ENCODE measurements at regions not wholly inside any gene's neighbourhood (a gene's known extent, or its start where the extent isn't known, plus 50 kb on each side); places are given as distances from the start of the nearest gene placed in this dataset.
"Not testable (repeated sequence)": the region's sequence is repeated elsewhere in the genome, so short reads cannot be mapped to it uniquely, and the experiment has no call there.

- no peak for DNase-seq (ENCODE audit: extremely low read depth, low read depth, low spot score)
These were observed 123.1 kb upstream of the KCNJ6 start for GRCh38 chr21:38039369-38039768.

DNA sequence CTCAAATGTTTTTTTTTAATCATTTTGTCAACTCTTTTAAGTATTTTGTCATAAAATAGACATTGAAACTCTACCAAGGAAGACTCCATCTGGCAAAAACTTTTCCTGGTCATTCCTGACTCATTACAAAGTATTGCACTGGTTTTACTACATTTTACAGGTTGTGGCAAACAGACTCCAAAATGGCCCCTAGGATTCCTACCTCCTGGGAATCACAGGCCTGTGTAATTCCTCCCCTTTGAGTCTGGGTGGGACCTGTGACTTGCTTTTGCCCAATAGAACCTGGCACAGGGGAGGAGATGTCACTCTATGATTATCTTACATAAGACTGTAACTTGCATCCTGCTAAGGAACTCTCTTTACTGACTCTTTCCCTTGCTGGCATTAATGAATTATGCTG, 123.6 kb upstream of the KCNJ6 start:
- no peak for DNase-seq (ENCODE audit: extremely low read depth, low read depth, low spot score)

DNA sequence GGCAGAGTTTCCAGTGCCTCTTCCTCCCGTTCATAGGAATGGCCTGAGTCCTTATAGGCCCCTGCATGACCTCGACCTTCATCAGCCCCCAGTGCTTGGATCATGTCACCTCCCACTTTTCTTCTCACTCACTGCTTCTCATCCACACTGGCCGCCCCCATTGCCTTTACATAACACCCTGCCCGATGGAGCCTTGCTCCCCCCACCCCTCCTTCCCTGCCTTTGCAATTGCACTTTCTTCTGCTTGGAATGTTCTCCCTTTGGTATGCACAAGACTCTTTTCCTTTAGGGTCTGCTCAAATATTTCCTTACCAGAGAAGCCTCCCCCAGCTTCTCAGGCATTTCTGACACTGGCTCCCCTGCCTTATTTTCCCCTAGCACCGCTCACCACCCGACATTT, 125.2 kb upstream of the KCNJ6 start:
- DNase-seq (ENCODE audit: extremely low read depth, low read depth, low spot score) = no peak

- DNase-seq (ENCODE audit: extremely low read depth, low read depth, low spot score) = no peak
These were observed 126.0 kb upstream of the KCNJ6 start for GRCh38 chr21:38042246-38042645.

- no peak for DNase-seq (ENCODE audit: extremely low read depth, low read depth, low spot score)
These were observed 131.9 kb upstream of the KCNJ6 start for GRCh38 chr21:38048167-38048566.

GRCh38 chr21:38054334-38054733, 138.1 kb upstream of the KCNJ6 start:
- DNase-seq (ENCODE audit: extremely low read depth, low read depth, low spot score) = no peak

DNA sequence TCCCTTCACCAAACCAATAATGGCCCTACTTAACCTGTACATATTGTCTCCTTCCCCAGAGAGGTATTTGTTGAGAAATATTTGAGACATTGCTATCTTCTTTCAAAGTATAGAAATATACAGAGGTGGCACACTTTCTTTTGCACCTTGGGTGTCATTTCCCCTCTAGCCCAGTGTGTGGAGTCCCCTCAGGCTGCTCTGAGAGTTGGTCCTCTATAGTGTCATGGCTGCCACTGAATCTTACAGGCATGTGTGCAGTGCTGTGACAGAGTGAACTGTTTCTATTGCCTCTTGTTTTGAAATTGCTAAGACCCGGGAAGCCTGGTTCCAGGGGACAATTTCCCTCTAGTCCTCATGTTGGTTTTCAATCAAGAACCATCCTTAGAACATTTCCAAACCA, 140.2 kb upstream of the KCNJ6 start:
- no peak for DNase-seq (ENCODE audit: extremely low read depth, low read depth, low spot score)

DNA sequence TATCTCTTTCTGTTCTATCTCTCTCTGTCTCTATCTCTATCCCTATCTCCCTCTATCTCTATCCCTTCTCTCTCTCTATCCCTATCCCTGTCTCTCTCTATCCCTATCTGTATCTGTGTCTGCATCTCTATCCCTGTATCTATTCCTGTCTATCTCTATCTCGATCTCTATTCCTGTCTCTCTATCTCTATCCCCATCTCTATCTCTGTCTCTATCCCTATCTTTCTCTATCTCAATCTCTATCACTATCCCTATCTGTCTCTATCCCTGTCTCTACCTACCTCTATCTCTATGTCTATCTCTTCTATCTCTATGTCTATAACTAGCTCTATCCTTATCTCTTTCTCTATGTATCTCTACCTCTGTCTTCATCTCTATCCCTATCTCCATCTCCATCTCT, 141.4 kb upstream of the KCNJ6 start:
- no peak for DNase-seq (ENCODE audit: extremely low read depth, low read depth, low spot score)

GRCh38 chr21:38060533-38060932, 144.3 kb upstream of the KCNJ6 start:
- DNase-seq (ENCODE audit: extremely low read depth, low read depth, low spot score) = no peak

DNA sequence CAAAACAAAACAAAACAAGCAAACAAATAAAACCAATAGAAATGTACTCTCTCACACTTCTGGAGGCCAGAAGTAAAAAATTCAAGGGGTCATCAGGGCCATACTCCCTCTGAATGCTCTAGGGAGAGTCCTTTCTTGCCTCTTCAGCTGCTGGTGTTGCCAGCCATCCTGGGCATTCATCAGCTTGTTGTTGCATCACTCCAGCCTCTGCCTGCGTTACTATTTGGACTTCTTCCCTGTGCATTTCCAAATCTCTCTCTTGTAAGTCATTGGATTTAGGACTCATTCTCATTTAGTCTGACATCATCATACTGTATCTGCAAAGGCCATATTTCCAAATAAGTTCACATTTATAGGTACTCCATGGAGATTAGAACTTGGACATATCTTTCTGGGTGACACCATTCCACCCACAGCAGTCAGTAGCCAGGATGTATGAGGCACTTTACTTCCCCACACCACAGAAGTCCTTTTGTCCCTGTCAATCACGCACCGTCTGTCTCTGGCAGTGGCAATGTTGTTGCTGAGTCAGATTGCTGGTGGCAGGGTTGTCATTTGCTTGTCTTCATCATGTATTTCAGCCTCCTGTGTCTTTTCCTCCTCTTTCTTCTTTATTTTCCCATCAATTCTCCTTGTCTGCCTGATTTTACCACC, 151.0 kb upstream of the KCNJ6 start:
- no peak for DNase-seq (ENCODE audit: extremely low read depth, low read depth, low spot score)

DNA sequence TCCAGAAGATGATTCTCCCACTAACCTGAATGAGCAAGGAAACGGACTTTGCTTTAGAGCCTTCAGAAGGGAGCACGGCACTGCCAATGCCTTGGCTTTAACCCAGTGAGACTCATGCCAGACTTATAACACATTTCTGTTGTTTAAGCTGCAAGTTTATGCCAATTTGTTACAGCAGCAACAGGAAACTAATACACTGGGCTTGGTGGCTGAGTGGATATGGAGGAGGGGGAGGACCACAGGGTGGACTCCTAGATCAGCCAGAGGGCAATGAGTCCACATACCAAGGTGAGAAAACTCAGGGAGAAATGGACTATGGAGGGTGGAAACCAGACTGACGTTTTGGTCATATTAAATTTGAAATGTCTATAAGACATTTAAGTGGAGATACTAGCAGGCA, 156.2 kb upstream of the KCNJ6 start:
- no peak for DNase-seq (ENCODE audit: extremely low read depth, low read depth, low spot score)

DNA sequence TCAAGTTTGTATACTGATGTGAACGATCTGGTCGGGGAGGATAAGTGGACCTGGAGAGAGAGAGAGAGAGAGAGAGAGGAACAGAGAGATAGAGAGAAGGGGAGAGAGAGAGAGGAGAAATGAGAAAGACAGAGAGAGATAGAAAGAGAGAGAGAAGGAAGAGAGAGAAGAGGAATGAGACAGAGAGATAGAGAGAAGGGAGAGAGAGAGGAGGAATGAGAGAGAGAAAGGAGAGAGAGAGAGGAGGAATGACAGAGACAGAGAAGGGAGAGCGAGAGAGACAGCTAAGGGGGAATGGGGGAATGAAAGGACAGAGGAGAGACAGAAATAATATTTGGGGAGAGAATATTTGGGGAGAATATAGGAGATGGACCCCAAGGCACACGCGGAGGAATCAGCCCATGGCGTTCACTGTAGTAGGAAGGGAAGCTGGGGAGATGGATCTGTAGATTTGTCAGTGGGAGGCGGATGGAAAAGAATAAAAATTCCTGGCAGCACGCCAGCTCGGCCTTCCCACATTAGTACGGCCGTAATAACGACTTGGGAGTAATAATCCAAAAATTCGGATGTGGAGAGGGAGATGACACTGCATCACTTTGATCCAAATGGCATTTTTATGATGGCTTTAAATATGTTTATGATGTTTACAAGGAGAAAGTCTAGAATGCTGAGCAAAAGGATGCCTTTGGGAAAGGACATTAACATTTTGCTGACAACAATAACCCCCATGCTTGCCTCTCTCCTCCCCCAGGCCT, 159.8 kb upstream of the KCNJ6 start:
- DNase-seq (ENCODE audit: extremely low read depth, low read depth, low spot score) = no peak

GRCh38 chr21:38077569-38077968, 161.3 kb upstream of the KCNJ6 start:
- no peak for DNase-seq (ENCODE audit: extremely low read depth, low read depth, low spot score)

- no peak for DNase-seq (ENCODE audit: extremely low read depth, low read depth, low spot score)
These were observed 164.6 kb upstream of the KCNJ6 start for GRCh38 chr21:38080888-38081287.

GRCh38 chr21:38081708-38082107, 165.5 kb upstream of the KCNJ6 start:
- DNase-seq (ENCODE audit: extremely low read depth, low read depth, low spot score) = no peak

DNA sequence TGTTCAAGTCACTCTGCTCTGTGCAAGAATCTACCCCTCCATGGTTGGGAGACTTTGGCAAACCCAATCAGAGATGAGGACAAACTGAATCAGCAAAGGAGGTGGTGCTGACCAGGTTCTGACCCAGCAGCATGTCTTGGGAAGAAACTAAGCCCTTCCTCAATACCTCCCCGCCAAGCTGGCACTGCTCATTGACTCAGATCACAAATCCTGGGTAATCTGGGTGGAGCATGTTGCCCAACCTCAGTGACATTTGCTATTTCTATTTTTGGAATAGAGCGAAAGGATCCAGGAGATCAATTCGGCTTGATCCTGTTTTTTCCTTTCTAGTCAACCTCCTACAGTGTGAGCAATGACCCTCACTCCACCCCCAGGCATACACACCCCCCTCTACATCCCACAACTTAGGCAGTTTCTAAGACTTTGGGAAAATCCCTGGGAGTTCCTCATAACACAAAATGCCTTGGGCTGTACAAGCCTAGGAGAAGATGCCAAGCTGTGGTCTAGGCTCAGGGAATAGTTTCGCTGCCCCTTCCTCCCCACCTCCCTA, 166.8 kb upstream of the KCNJ6 start:
- no peak for DNase-seq (ENCODE audit: extremely low read depth, low read depth, low spot score)

GRCh38 chr21:38083535-38083934, 167.3 kb upstream of the KCNJ6 start:
- no peak for DNase-seq (ENCODE audit: extremely low read depth, low read depth, low spot score)

DNA sequence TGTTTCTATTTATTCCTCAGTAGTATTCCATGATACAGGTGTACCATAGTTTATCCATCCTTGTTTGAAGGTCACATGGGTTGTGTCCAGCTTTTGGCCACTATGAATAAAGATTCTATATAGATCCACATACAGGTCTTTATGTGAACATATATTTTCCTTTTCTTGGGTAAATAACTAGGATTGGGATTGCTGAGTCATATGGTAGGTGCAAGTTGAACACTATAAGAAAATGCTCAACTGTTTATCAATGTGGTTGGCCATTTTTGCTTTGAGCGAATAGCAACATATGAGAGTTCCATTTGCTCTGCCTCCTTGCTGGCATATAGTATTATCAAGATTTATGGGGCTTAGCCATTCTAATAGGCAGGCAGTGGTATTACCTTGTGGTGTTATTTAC, 170.2 kb upstream of the KCNJ15 start:
- no peak for DNase-seq (ENCODE audit: extremely low read depth, low read depth, low spot score)

DNA sequence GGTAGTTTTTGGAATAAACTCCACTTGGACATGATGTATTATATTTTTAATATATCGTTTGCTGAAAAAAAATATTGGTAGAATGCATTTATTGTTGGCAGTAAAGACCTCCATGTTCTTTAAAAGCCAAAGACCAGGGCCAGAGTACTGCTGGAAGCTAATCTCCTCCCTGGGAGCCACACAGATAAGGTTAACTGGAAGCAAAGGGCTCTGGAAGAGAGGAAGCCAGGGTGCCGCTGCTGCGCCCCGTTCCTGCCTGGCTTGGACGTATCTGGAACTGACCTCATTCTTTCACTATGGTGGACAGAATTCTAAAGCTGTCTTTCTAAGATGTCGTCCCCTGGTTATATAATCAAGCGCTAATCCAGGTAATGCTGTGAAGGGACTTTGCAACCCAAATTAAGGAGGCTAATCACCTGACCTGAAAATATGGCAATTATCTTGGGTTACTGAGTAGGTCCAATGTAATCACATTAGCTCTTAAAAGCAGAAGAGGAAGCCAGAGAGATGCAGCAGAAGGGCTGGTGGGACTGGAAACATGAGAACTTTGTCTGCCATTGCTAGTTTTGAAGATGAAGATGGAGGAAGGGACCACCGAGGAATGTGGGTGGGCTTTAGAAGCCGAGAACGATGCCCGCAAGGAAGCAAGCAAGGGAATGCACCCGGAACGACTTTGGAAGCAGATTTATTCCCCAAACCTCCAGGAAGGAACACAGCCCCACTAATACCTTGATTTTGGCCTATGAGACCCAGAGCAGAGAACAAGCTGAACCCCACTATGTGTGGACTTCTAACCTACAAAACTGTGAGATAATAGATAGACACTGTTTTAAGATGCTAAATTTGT, 167.7 kb upstream of the KCNJ15 start:
- DNase-seq (ENCODE audit: extremely low read depth, low read depth, low spot score) = no peak

DNA sequence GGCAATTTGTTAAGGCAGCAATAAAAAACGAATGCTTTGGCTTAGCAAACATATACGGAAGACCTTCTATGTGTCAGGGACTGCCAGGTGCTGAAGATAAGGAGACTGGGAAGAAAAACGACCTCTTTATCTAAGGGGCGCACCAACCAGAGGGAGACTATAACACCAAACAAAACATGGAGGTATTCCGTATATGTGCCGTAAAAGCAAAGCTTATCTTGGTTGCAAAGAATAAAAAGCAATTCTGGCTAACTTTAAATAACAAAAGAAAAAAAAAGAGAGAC, 167.1 kb upstream of the KCNJ15 start:
- DNase-seq (ENCODE audit: extremely low read depth, low read depth, low spot score) = no peak

GRCh38 chr21:38091061-38091460, 165.7 kb upstream of the KCNJ15 start:
- DNase-seq (ENCODE audit: extremely low read depth, low read depth, low spot score) = not testable (repeated sequence)

DNA sequence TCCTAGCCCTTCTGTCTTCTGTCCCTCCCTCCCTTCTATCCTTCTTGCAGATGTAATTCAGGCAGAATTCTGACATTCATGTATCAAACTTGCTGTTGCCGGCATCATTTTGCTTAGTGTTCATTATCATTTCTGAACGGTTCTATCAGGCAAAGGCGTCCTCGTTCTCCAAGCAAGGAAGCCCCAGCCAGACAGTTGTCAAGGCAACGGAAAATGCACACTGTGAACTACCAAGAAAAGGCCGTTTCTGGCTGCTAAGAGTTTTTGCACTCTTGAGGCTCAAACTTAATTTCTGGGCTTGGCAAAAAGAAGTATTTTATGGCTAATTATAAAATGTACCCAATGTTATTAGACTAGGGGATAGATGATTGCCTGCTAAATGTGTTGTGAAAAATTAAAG, 164.7 kb upstream of the KCNJ15 start:
- no peak for DNase-seq (ENCODE audit: extremely low read depth, low read depth, low spot score)
